ENCODE measurements at regions not wholly inside any gene's neighbourhood (a gene's known extent, or its start where the extent isn't known, plus 50 kb on each side); places are given as distances from the start of the nearest gene placed in this dataset.

- Mint-ChIP-seq H3K27me3 (ENCODE audit: low read depth) (peaks cover 14% of the 10 kb centered on the region), H3K4me3 (no peak overlapping the region), H3K9me3 (no peaks in the 10 kb centered on the region), H3K4me1 (peaks cover 17% of the 10 kb centered on the region), H3K36me3 (ENCODE audit: low read depth) (no peaks in the 10 kb centered on the region), H3K27ac (ENCODE audit: unreplicated experiment) (peak overlapping the region; percentile 12)
- no peak for TF ChIP-seq CTCF (conservative IDR thresholded peaks at IDR 0.05)
- no peak for DNase-seq (ENCODE audit: low read depth, low spot score)
These were observed 76.2 kb upstream of the PPP2R2D start for GRCh38 chr10:131824371-131825149.

GRCh38 chr10:131825150-131825848 lies 75.5 kb upstream of the PPP2R2D start:
- Mint-ChIP-seq H3K27ac (ENCODE audit: unreplicated experiment) (no peak overlapping the region), H3K9me3 (no peaks in the 10 kb centered on the region), H3K27me3 (ENCODE audit: low read depth) (peaks cover 14% of the 10 kb centered on the region), H3K36me3 (ENCODE audit: low read depth) (no peaks in the 10 kb centered on the region), H3K4me3 (no peak overlapping the region), H3K4me1 (peaks cover 17% of the 10 kb centered on the region)
- DNase-seq (ENCODE audit: low read depth, low spot score), result no peak
- TF ChIP-seq CTCF (conservative IDR thresholded peaks at IDR 0.05), result no peak

GRCh38 chr10:131825960-131826650 lies 74.7 kb upstream of the PPP2R2D start:
- peaks cover 14% of the 10 kb centered on the region for H3K27me3 Mint-ChIP-seq (ENCODE audit: low read depth)
- H3K27ac Mint-ChIP-seq (ENCODE audit: unreplicated experiment), result no peak overlapping the region
- no peak for TF ChIP-seq CTCF (conservative IDR thresholded peaks at IDR 0.05)
- no peaks in the 10 kb centered on the region for H3K9me3 Mint-ChIP-seq
- H3K4me1 Mint-ChIP-seq, result peaks cover 17% of the 10 kb centered on the region
- H3K36me3 Mint-ChIP-seq (ENCODE audit: low read depth), result no peaks in the 10 kb centered on the region
- no peak for DNase-seq (ENCODE audit: low read depth, low spot score)
- H3K4me3 Mint-ChIP-seq, result no peak overlapping the region

GRCh38 chr10:131829156-131829930 lies 71.5 kb upstream of the PPP2R2D start:
- Mint-ChIP-seq H3K27me3 (ENCODE audit: low read depth) (peaks cover 14% of the 10 kb centered on the region), H3K36me3 (ENCODE audit: low read depth) (no peaks in the 10 kb centered on the region), H3K4me3 (no peak overlapping the region), H3K4me1 (peaks cover 17% of the 10 kb centered on the region), H3K9me3 (no peaks in the 10 kb centered on the region), H3K27ac (ENCODE audit: unreplicated experiment) (no peak overlapping the region)
- TF ChIP-seq CTCF (conservative IDR thresholded peaks at IDR 0.05), result no peak
- no peak for DNase-seq (ENCODE audit: low read depth, low spot score)

Measured in neural crest cell (in vitro differentiated cells).